DND-41 (cell line): ENCODE measurements at regions not wholly inside any gene's neighbourhood (a gene's known extent, or its start where the extent isn't known, plus 50 kb on each side); places are given as distances from the start of the nearest gene placed in this dataset.

ENCODE experiments used
- ATAC-seq: fragments of 200-7000 bp; cut with Tn5 transposase; 3 replicates; pipeline ENCODE4 v1.9.1; 2021; ENCODE audit warnings: low read depth; ENCODE audit not compliant: insufficient read depth
- DNase-seq: peaks from one replicate; pipeline ENCODE4 v3.0.0-alpha.2; 2020
- H2AFZ ChIP-seq: 2 replicates; pipeline ENCODE4 v1.6.0; 2012; ENCODE audit warnings: low read depth, low read length
- H3K27ac ChIP-seq: 2 replicates; pipeline ENCODE4 v1.5.1; 2012; ENCODE audit warnings: low read length, inconsistent platforms
- H3K27me3 ChIP-seq: fragments of 200-600 bp; sonication (generic); 2 replicates; pipeline ENCODE4 v1.6.0; 2012; ENCODE audit warnings: low read length, mild to moderate bottlenecking, inconsistent platforms; ENCODE audit not compliant: insufficient read depth, poor library complexity
- H3K36me3 ChIP-seq: 2 replicates; pipeline ENCODE4 v1.5.1; 2012; ENCODE audit warnings: low read length, inconsistent platforms; ENCODE audit not compliant: insufficient read depth
- H3K4me1 ChIP-seq: 2 replicates; pipeline ENCODE4 v1.5.1; 2012; ENCODE audit warnings: mild to moderate bottlenecking, low read length; ENCODE audit not compliant: insufficient read depth
- H3K4me2 ChIP-seq: 2 replicates; pipeline ENCODE4 v1.6.0; 2012; ENCODE audit warnings: mild to moderate bottlenecking, moderate library complexity, low read length, inconsistent platforms; ENCODE audit not compliant: insufficient read depth
- H3K4me3 ChIP-seq, 2 experiments: fragments of 200-600 bp in 1 of 2; shearing (Covaris generic) in 1 of 2; 2 replicates each; pipeline ENCODE4 v1.5.1; 2012 to 2016; ENCODE audit warnings: inconsistent platforms in 2 of 2, low read length in 2 of 2, mild to moderate bottlenecking in 2 of 2, low read depth in 1 of 2, moderate library complexity in 1 of 2
- H3K79me2 ChIP-seq: 2 replicates; pipeline ENCODE4 v1.6.0; 2012; ENCODE audit warnings: low read length, inconsistent platforms; ENCODE audit not compliant: insufficient read depth
- H3K9ac ChIP-seq: 2 replicates; pipeline ENCODE4 v1.6.0; 2012; ENCODE audit warnings: low read depth, mild to moderate bottlenecking, inconsistent platforms, low read length, moderate library complexity
- H3K9me3 ChIP-seq: 2 replicates; pipeline ENCODE4 v1.5.1; 2012; ENCODE audit warnings: low read length, moderate library complexity, mild to moderate bottlenecking, inconsistent platforms; ENCODE audit not compliant: insufficient read depth, severe bottlenecking
- H4K20me1 ChIP-seq: 2 replicates; pipeline ENCODE4 v1.6.0; 2012; ENCODE audit warnings: low read length; ENCODE audit not compliant: insufficient read depth
- EZH2 ChIP-seq: IDR thresholded peaks from 3 replicates; pipeline ENCODE4 v1.6.1; 2012; ENCODE audit warnings: borderline replicate concordance, low read depth, mild to moderate bottlenecking, moderate library complexity, low read length, inconsistent platforms; ENCODE audit not compliant: severe bottlenecking
- TF ChIP-seq, protein P1 (sequence below): IDR thresholded peaks from 2 replicates; pipeline ENCODE4 v1.5.1; 2012; ENCODE audit warnings: borderline replicate concordance, low read length, moderate library complexity, mild to moderate bottlenecking; ENCODE audit not compliant: poor library complexity, severe bottlenecking; ENCODE audit errors: extremely low read depth

GRCh38 chr4:152039023-152039481 is 278.2 kb upstream of the GATB start:
- no peaks in the 10 kb centered on the region for H3K27me3 ChIP-seq
- H3K36me3 ChIP-seq = no peaks in the 10 kb centered on the region
- H3K4me2 ChIP-seq = no peak overlapping the region
- no peak overlapping the region for H3K27ac ChIP-seq
- no peak for ATAC-seq
- no peak overlapping the region for H3K4me3 ChIP-seq
- no peaks in the 10 kb centered on the region for H3K79me2 ChIP-seq
- no peaks in the 10 kb centered on the region for H3K9me3 ChIP-seq
- DNase-seq = no peak
- TF ChIP-seq EZH2 = no peak
- TF ChIP-seq, protein P1, sequence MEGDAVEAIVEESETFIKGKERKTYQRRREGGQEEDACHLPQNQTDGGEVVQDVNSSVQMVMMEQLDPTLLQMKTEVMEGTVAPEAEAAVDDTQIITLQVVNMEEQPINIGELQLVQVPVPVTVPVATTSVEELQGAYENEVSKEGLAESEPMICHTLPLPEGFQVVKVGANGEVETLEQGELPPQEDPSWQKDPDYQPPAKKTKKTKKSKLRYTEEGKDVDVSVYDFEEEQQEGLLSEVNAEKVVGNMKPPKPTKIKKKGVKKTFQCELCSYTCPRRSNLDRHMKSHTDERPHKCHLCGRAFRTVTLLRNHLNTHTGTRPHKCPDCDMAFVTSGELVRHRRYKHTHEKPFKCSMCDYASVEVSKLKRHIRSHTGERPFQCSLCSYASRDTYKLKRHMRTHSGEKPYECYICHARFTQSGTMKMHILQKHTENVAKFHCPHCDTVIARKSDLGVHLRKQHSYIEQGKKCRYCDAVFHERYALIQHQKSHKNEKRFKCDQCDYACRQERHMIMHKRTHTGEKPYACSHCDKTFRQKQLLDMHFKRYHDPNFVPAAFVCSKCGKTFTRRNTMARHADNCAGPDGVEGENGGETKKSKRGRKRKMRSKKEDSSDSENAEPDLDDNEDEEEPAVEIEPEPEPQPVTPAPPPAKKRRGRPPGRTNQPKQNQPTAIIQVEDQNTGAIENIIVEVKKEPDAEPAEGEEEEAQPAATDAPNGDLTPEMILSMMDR = no peak
- H3K9ac ChIP-seq = no peak overlapping the region
- H2AFZ ChIP-seq = no peak overlapping the region
- no peaks in the 10 kb centered on the region for H3K4me1 ChIP-seq
- H4K20me1 ChIP-seq = no peaks in the 10 kb centered on the region

DNA sequence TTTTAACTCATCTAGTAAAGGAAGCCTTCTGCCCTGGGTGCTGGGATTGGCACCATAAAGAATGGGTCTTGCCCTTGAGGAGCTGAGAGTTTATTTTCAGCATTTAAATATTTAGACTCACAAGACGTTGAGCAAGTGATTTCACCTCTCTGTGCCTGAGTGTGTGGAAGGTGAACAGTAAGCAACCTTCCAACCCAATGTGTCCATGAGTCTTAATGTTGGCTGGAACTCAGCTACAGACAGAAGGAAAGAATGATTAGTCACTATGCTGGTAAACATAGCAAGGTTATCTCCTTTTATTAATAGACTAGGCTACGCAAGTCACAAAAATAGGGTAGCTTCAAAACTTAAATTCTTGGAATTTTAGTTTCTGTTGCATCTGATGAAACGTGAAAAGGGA is 277.4 kb upstream of the GATB start:
- no peak overlapping the region for H3K9ac ChIP-seq
- H3K27me3 ChIP-seq = no peaks in the 10 kb centered on the region
- H3K4me3 ChIP-seq = no peak overlapping the region
- no peak overlapping the region for H3K27ac ChIP-seq
- H3K36me3 ChIP-seq = no peaks in the 10 kb centered on the region
- TF ChIP-seq, protein P1 = no peak
- no peak for TF ChIP-seq EZH2
- no peaks in the 10 kb centered on the region for H3K79me2 ChIP-seq
- H4K20me1 ChIP-seq = no peaks in the 10 kb centered on the region
- no peaks in the 10 kb centered on the region for H3K9me3 ChIP-seq
- ATAC-seq (no peak), DNase-seq (no peak)
- no peak overlapping the region for H2AFZ ChIP-seq
- H3K4me2 ChIP-seq = no peak overlapping the region
- no peaks in the 10 kb centered on the region for H3K4me1 ChIP-seq

DNA sequence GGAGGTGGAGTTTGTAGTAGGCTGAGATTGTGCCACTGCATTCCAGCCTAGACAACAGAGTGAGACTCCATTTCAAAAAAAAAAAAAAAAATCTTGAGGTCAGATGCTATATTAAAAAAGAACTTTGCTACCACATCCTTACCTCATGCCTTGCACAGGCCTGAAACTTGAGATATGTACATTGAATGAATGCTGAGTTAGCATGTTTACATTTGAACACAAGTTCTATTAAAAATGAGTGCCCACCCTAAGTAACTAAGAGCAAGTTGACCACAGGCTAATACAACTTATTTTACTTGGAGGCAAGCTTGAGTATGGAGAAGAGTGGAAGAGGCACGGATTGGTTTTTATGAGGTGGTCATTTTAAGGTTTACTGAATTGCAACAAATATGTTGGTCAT is 276.6 kb upstream of the GATB start:
- Histone ChIP-seq H3K27me3 (no peaks in the 10 kb centered on the region), H3K27ac (no peak overlapping the region), H3K4me1 (no peaks in the 10 kb centered on the region), H3K79me2 (no peaks in the 10 kb centered on the region), H3K36me3 (no peaks in the 10 kb centered on the region), H2AFZ (no peak overlapping the region), H3K4me3 (no peak overlapping the region), H4K20me1 (no peaks in the 10 kb centered on the region), H3K9ac (no peak overlapping the region), H3K4me2 (no peak overlapping the region), H3K9me3 (no peaks in the 10 kb centered on the region)
- ATAC-seq (no peak), DNase-seq (no peak)
- TF ChIP-seq, protein P1 = no peak
- no peak for TF ChIP-seq EZH2

- no peaks in the 10 kb centered on the region for H3K79me2 ChIP-seq
- TF ChIP-seq, protein P1 = no peak
- TF ChIP-seq EZH2 = no peak
- no peak overlapping the region for H3K27ac ChIP-seq
- H3K4me3 ChIP-seq = no peak overlapping the region
- ATAC-seq = no peak
- no peak for DNase-seq
- H4K20me1 ChIP-seq = no peaks in the 10 kb centered on the region
- H3K4me2 ChIP-seq = no peak overlapping the region
- no peaks in the 10 kb centered on the region for H3K36me3 ChIP-seq
- no peaks in the 10 kb centered on the region for H3K4me1 ChIP-seq
- H2AFZ ChIP-seq = no peak overlapping the region
- no peaks in the 10 kb centered on the region for H3K27me3 ChIP-seq
- H3K9ac ChIP-seq = no peak overlapping the region
- H3K9me3 ChIP-seq = no peaks in the 10 kb centered on the region
Measured at GRCh38 chr4:152033621-152034020, 272.8 kb upstream of the GATB start.
